Fibroblast of upper back skin (primary cell): ENCODE measurements at regions not wholly inside any gene's neighbourhood (a gene's known extent, or its start where the extent isn't known, plus 50 kb on each side); places are given as distances from the start of the nearest gene placed in this dataset.
A peak's percentile ranks its signal among the peaks of the same experiment; 100 is the strongest.
"Not testable (repeated sequence)": the region's sequence is repeated elsewhere in the genome, so short reads cannot be mapped to it uniquely, and the experiment has no call there.

Source experiments
- DNase-seq: peaks from one replicate; pipeline ENCODE4 v3.0.0-alpha.2; 2013

DNA sequence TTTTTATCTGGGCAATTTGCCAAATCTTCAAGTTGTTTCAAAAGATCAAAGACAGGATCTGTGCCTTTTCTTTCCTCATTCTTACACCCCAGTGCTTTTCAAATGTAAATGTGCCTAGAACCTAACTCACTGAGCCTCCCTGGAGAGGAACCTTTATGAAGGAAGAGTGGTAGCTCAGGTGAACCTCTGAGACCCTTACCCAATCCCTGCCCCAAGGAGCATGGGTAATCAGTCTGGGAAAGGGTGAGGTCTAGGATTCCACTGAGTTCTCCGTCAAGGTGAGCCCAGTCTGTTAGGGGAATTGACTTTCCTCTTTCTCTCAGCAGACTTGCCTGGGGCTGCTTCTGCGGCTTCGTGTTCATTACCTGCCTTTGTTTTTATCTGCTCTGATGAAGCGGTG is 88.1 kb upstream of the MAP4K4 start:
- no peak for DNase-seq

DNA sequence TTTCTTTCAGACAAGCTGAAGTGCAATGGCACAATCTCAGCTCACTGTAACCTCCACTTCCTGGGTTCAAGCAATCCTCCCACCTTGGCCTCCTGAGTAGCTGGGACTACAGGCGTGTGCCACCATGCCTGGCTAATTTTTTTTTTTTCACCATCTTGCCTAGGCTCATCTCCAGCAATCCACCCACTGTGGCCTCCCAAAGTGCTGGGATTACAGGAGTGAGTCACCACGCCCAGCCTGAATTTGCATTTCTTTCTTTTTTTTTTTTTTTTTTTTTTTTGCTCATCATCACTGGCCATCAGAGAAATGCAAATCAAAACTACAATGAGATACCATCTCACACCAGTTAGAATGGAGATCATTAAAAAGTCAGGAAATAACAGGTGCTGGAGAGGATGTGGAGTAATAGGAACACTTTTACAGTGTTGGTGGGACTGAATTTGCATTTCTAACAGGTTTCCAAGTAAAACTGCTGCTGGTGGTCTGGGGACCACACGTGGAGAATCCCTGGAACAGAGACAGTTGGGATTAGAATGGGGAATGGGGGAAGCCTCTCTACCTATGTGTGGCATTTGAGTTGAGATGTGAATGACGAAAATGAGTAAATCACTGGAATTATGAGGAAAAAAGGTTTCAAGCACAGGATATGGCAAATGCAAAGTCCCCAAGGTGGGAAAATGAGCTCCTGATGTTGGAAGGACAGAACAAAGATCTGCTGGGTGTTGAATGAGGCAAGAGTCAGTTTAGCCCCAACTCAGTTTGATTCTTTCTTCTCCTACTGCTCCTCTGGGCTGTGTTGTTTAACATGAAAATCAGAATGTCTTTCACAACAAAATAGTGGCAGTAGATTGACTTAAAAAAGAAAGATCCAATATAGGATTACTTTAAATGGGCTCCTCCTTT is 88.8 kb upstream of the MAP4K4 start:
- DNase-seq = no peak

DNA sequence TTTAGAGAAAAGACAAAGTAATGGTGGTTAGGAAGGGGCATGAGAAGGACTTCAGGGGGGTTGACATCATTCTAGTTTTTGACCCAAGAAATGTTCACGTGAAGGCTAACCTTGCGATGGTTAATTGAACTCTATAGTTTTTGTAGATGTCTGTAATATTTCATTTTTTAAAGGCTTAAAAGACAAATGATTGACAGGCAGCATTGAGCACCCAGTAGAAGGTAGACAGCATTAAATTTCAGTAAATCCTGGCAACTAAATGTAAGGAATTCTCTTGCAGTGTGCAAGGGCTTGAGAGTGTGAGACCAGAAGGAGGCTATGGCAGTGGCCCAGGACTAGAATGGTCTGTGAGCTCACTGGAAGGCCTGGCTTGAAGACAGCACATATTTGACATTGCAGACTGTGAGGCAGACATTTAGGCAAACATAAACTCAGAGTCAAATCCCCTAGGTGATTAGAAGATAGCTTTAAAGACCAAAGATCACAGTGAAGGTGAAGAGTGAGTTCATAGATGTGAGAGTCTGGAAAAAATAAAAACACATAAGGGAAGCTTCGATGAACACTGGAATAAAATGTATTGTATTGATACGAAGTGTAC is 100.1 kb upstream of the MAP4K4 start:
- peak; percentile 84 for DNase-seq

DNA sequence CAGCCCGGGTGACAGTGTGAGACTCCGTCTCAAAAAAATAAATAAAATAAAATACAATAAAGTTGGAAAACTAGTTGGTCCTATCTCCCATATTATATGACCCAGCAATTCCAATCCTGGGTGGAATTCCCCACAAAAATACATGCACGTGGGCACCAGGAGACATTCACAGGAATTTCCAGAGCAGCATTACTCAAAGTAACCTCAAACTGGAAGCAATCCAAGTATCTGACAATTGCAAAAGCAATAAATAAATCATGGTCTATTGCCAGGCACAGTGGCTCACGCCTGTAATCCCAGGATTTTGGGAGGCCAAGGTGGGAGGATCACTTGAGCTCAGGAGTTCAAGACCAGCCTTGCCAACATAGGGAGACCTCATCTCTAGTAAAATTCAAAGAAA is 101.2 kb upstream of the MAP4K4 start:
- DNase-seq = peak; percentile 43

DNA sequence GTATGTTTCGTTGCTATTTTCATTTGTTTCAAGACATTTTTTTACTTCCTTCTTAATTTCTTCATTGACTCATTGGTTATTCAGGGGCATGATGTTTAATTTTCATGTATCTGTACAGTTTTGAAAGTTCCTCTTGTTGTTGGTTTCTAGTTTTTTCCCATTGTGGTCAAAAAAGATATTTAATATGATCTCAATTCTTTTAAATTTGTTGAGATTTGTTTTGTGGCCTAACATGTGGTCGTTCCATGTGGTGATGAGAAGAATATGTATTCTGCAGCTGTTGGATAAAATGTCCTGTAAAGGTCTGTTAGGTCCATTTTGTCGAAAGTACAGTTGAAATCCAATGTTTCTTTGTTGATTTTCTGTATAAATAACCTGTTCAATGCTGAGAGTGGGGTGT is 110.3 kb upstream of the MAP4K4 start:
- no peak for DNase-seq

DNA sequence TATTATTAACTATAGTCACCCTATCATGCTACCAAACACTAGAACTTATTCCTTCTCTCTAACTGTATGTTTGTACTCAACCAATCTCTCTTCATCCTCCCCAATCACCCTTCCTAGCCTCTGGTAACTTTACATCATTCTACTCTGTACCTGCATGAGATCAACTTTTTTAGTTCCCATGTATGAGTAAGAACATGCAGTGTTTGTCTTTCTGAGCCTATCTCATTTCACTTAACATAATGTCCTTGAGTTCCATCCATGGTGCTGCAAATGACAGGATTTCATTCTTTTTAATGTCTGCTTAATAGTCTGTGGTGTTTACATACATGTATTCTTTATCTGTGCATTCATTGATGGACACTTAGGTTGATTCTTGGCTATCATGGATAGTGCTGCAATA is 108.9 kb upstream of the RFX8 start:
- no peak for DNase-seq

DNA sequence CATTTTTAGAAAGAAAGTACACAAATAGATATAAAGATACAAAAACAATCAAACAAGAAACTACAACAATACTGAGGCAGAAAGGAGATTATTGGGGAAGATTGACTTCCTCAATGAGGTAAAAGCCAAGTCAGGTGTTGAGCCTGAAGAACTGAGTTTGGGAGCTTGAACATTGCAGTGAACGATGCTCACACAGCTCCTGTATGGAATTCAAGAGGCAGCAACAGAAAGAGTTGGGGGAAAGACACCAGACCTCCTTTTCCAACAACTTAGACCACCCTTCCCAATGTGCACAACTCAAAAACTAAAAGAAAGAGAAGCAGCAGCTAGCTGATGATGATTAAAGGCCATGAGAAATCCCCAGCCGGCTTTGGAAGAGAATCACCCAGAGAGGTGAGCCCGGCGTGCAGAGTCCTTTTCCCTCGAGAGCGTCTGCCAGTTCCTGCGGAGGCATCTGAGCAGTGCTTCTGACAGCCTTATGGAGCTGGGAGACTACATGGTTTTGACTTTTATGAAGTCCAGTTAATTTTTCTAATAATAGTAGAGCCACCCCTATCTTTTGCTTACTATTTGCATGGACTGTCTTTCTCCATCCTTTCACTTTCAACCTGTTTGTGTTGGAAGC is 106.9 kb upstream of the RFX8 start:
- no peak for DNase-seq

DNA sequence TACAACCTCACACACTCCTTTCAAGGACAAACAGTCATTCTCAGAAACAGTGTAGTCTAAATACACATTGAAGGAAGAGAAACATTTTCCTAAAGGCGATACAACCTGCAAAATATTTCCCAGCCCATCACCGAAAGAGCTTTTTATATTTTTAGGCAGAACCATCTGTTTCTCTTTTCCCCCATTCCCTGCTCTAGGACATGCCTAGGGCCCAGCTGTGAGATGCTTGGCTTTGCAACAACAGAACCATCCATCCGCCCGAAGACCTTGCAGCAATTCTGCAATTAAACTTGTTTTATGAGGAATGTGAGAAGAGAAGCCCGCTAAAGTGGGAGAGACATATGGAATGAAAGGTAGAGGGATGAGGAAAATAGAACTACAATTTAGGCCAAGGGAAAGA is 105.6 kb upstream of the RFX8 start:
- no peak for DNase-seq

DNA sequence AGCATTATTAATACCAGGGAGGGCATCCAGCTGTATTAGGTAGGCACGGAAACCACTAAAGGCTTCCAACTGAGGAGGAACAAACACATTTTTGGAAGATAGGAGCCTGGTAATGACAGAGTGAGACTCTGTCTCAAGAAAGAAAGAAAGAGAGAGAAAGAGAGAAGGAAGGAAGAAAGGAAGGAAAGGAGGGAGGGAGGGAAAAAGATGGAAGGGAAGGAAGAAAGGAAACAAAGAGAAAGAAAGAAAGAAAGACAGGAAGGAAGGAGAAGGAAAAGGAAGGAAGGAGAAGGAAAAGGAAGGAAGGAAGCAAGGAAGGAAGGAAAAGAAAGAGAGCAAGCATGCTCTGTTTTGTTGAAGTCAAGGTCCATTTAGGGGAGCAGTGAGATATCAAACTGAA is 103.8 kb upstream of the RFX8 start:
- no peak for DNase-seq

DNA sequence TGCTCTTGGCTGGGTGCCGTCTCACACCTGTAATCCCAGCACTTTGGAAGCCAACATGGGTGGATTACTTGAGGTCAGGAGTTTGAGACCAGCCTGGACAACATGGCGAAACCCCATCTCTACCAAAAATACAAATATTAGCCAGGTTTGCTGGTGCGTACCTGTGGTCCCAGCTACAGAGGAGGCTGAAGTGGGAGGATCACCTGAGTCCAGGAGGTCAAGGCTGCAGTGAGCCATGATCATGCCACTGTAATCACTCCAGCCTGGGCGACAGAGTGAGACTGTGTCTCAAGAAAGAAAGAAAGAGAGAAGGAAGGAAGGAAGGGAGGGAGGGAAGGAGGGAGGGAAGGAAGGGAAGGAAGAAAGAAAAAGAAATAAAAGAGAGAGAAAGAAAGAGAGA is 103.2 kb upstream of the RFX8 start:
- DNase-seq = not testable (repeated sequence)

DNA sequence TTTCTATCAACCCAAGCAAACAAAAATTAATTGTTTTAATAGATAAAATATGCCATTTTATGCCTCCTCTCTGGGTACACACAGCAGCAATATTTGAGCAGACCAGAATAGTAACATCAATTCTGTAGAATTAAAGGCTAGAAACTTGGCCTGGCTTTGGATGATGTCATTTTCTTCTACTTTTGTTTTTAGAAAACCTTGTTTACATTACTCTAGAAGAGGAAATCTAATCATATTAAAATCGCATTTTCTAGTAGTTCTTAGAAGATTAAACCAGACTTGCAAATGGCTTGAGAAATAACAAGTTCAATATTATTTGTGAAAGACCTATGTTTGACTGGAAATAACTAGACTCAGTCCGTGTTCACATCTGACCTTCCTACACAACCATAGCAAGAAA is 102.3 kb upstream of the RFX8 start:
- DNase-seq = no peak

DNA sequence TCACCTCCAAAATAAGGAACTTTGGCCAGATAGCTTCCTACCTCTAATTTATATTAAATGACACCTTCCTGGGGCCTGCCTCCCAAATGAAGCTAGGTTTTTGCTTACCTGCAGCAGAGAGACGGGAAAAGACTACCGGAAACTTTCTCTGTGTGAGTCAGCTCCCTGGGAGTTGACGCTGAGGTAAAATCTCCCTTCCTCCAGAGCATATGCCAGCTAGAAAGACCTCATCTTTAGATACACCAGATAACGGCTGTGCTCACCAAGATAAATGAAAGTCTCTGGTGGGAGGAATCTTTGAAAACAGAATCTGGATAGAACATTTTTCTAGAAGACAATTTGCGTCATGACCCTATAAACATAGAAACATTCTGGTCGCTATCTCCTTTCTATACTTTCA is 99.7 kb upstream of the RFX8 start:
- no peak for DNase-seq

DNA sequence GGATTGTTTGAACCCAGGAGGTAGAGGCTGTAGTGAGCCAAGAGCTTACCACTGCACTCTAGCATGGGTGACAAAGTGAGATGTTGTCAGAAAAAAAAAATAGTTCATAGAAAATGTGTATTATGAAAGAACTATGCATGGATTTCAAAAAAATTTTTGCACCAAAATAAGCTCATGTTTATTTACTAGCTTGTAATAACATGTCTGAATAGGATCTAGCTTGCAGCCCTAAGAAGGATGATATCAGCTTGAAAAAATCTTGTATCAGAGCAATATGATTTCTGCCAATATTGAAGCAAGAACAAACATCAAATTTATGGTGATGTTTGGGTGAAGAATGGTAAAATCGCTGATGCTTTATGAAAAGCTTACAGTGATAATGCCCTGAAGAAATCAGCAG is 97.0 kb upstream of the RFX8 start:
- no peak for DNase-seq

DNA sequence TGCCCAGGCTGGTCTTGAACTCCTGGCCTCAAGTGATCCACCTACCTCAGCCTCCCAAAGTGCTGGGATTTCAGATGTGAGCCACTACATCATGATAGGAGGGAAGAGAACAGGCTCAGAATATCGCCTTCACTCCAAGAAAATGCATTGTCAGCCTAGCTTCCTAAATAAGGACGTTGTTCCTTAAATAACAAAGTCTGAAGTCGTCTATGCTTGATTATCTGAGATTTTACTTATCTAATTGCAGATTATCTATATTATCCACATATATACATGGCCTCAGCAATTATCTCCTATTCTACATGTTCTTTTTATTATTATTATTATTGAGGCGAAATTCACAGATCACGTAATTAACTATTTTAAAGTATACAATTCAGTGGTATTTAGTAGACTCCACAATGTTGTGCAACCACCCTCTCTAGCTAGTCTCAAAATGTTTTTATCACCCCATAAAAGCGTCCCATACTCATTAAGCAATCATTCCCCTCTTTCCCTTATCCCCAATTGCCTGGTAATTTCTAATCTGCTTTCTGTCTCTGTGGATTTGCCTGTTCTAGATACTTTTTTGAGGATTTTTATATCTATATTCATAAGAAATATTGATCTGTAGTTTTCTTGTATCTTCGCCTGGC is 95.1 kb upstream of the RFX8 start:
- no peak for DNase-seq

DNA sequence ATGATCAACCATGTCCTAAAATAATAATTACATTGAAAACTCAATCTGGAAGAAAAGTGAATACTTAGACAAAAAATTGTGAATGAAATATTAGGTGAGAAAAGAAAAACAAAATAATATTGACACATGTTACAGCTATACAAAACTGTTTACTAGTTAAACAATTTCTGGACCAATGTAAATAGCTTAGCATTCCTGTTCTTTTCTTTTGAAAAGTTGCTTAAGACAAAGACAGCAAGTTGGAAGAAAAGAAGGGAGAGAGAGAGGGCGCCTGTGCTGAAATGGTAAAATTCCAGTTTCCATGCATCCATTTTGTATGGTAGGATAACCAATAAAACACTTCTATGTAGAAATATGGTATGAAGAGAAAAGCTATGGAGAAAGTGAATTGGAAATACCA is 94.1 kb upstream of the RFX8 start:
- DNase-seq = no peak

DNA sequence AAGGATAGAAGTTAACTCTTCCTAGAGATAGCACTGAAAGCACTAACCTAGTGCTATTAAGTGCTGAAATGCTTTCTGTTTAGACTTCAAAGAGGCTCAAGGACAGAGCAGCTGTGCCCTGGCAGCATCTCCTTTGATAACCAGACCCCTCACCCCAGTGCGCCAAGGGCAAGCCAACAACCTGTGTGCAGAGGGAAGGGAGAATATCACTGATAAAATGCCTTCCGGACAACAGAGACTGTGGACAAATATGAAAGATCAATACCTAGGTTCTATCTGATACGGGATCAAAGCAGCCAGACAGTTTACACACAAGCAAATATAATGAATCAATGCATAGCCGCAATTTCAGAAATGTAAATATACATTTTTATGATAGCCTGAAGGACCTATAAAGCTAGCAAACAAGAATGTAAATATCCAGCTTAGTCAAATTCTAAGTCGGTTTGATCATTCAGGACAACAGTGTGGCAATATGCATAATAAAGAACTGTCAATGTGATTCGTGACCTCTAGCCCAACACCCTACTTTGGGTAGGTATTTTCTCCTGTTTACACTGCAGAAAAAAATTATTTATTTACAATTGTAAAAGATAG is 91.8 kb upstream of the RFX8 start:
- no peak for DNase-seq

DNA sequence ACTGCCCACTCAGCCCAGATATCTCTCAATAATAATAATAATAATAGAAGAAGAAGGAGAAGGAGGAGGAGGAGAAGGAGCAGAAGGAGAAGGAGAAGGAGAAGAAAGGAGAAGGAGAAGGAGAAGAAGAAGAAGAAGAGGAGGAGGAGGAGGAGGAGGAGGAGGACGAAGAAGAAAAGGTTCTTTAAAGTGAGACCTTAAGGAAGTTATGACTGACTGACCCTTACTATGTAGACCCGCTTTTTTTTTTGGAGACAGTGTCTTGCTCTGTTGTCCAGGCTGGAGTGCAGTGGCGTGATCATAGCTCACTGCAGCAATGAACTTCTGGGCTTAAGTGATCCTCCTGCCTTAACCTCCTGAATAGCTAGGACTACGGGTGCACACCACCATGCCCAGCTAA is 88.9 kb upstream of the RFX8 start:
- no peak for DNase-seq

DNA sequence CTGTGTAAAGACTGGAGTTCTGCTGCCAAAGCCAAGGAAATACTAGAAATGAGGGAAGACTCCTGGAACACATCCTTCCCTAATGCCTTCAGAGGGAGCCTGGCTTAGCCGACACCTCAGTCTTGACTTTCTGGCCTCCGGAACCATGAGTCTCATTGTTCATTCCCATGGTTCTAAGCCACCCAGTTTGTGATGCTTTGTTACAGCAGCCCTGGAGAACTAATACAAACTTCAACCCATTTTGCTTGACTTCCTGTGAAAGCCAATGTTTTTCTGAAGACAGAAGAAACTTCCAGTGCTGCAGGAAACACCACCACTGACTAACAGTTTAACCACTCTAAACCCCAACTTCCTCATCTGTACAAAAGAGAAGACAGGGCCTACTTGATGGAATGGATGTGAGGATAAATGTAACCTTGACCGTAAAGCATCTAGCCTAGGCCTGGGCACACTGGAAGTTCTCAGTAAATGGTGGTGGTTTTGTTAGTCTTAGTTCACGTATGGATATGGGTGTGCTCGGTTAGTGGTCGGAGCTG is 85.9 kb upstream of the RFX8 start:
- DNase-seq = no peak

DNA sequence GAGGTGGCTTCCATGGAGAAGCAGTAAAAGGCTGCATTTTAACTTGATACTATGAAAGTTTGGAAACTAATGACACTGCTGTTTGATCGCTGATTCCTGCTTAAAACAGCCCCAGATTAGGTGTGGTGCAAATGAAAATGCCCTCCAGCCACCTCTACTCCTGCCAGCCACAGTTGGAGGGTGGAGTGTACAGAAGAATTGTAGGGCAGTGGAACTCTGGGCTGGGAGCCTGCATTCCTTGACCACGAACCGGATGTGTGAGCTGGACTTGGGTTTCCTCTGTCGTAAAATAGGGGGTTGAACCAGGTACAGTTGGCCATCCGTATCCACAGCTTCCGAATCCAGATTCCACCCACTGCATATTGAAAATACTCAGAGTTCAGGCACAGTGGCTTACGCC is 84.6 kb upstream of the RFX8 start:
- DNase-seq = no peak

DNA sequence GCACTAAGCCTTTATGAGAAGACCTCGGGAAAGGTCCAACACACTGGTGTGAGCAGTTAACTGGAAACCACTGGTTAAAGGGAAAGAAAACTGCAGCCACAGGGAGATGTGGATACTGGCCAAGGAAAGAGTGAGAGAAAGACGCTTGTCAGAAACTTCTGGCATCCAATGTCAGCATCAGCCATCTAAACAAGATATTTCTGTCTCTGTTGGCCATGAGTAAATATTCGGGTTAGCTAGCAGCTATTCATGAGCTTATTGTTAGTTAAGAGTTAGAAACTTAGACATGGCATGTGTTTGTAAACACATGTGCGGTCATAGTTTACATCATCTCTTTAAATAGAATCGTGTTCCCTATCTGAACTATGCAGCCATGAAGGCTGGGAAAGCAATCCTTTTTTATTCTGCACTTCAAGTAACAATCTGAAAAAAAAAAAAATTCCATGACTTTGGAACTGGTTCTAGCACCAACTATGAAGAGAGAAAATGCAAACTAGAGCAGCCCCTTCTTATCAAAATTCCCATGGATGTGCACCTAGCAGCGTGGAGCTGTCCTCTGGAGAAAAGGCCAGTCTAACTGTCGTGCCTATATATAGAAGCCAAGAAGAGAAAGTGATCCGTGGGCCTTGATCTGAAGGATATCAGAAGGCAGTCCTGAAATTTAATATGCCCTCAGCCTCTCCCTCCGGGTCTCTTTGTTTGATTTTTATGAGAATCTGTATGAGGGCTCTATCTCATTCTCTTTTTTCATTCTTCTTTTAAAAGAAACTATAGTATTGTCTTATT is 84.0 kb upstream of the RFX8 start:
- no peak for DNase-seq

DNA sequence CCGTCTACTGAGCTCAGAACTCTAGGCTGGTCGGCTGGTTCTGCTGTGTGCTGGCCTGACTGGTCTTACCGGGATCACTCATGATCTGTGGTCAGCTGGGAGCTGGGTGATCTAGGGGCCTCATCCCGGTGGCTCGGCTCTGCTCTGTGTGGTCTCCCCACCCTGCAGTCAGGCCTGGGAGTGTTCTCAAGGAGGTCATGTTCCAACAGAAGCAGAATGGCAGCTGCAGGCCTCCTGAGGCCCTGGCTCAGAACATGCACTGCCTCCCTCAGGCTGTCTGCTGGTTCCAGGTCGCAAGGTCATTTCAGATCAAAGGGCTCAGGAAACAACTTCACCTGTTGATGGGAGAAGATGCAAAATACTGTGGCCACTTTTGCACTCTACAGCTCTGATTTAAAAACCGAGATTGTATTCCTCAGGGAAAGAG is 81.1 kb upstream of the RFX8 start:
- DNase-seq = no peak

DNA sequence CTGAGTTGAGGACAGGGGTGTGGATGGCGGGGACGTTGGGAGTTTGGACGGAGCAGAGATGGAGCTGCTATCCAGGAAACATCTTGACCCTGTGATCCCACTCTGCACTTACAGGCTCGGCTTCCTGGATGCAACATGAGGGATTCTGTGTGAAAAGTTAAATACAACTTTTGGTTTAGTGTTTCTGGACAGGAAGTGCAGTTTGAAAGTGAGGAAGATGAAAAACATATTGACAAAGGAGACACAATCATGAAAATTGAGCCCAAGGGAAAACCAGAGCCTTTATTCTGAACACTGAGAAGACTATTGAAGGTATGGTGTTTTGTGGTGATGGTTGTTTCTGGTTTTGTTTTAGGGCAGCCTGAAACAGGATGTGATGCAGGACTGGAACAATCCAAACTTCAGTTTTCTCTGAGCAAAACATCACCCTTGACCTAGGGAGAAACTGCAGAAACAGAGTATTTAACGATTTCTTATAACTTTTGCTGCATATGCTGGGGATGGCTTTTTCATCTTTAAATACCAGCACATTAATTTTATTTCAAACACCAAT is 76.5 kb upstream of the RFX8 start:
- no peak for DNase-seq
